Heart left ventricle (tissue), 16 donors: ENCODE measurements at regions not wholly inside any gene's neighbourhood (a gene's known extent, or its start where the extent isn't known, plus 50 kb on each side); places are given as distances from the start of the nearest gene placed in this dataset.

Experiments
- ATAC-seq, 4 donors: fragments of 200-7000 bp; cut with Tn5 transposase; one replicate each; pipeline ENCODE4 v1.9.1; 2020 to 2022; ENCODE audit warnings: moderate library complexity in 4 of 4, mild to moderate bottlenecking in 3 of 4, moderate number of reproducible peaks in 1 of 4
- DNase-seq, 5 donors: peaks; one replicate each; pipeline ENCODE4 v3.0.0-alpha.2; 2020
- H3K27ac ChIP-seq, 12 donors: fragments of 200-600 bp; sonication (generic) in 4 of 12; one replicate each; pipeline versions ENCODE4 v1.5.0 to v1.8.0; 2016 to 2022; ENCODE audit warnings: mild to moderate bottlenecking in 2 of 12
- H3K27me3 ChIP-seq, 9 donors: fragments of 200-600 bp; sonication (generic) in 2 of 9; one replicate each; pipeline versions ENCODE4 v1.5.1 to v1.8.0; 2016 to 2022; ENCODE audit warnings: mild to moderate bottlenecking in 3 of 9
- H3K36me3 ChIP-seq, 9 donors: fragments of 200-600 bp; sonication (generic) in 2 of 9; one replicate each; pipeline versions ENCODE4 v1.5.0 to v1.8.0; 2018 to 2022; ENCODE audit warnings: mild to moderate bottlenecking in 2 of 9
- H3K4me1 ChIP-seq, 12 donors: fragments of 200-600 bp; sonication (generic) in 4 of 12; one replicate each; pipeline versions ENCODE4 v1.5.0 to v1.8.0; 2016 to 2022; ENCODE audit warnings: mild to moderate bottlenecking in 3 of 12
- H3K4me3 ChIP-seq, 12 donors: fragments of 200-600 bp; sonication (generic) in 4 of 12; one replicate each; pipeline versions ENCODE4 v1.5.0 to v1.8.0; 2017 to 2022; ENCODE audit warnings: mild to moderate bottlenecking in 9 of 12, moderate library complexity in 4 of 12
- H3K9me3 ChIP-seq, 12 donors: fragments of 200-600 bp; sonication (generic) in 4 of 12; one replicate each; pipeline versions ENCODE4 v1.5.0 to v1.8.0; 2016 to 2022; ENCODE audit warnings: mild to moderate bottlenecking in 1 of 12
- CTCF ChIP-seq, 12 donors: fragments of 200-600 bp; sonication (generic) in 4 of 12; IDR thresholded peaks; one replicate each; pipeline versions ENCODE4 v1.5.0 to v1.8.0; 2018 to 2022; ENCODE audit warnings: antibody characterized with exemption in 12 of 12, mild to moderate bottlenecking in 5 of 12
- POLR2A ChIP-seq, 2 donors: fragments of 450-650 bp; IDR thresholded peaks; one replicate each; pipeline ENCODE4 v1.6.1; 2017; ENCODE audit warnings: antibody characterized with exemption in 2 of 2, mild to moderate bottlenecking in 2 of 2, moderate library complexity in 2 of 2
- WGBS, 4 donors: extraction: QIAGEN DNeasy Blood & Tissue Kit in 2 of 4; methylation state at CpG; one replicate each; pipeline versions ENCODE4 v1.1.5 to v1.1.7; 2013 to 2018; 5-methylcytosine and 5-hydroxymethylcytosine counted together
- intact Hi-C, 10 donors: fragments of 100-400 bp; cut with DNase I; formaldehyde crosslinking; loops; one replicate each; pipeline versions ENCODE4 v1.11.1 to v1.14.2; 2022
- donor health status: ischemic (EF 13 %, LVEDD 7.1; RV severe dilation, severe dysfunction).
- donor health status: healthy with polysubstance abuse.
- donor health status: DM: no; HTN: yes; CAD: no.
- donor health status: DM: no; HTN: no; CAD: no.
- donor health status: ischemic (EF 25% LVEDD 6.9; RV normal size, moderate dysfunction).
- donor health status: ischemic (EF 25% LVEDD 5.7; RV mildly dilated, moderate dysfunction).
- donor health status: healthy.
- donor health status: DM: yes; HTN: yes; CAD: no.
- donor health status: ischemic (EF 35%, LVEDD 5.7; RV mildly dilated, moderate dysfunction).
- donor health status: nonischemic (EF 11% LVEDD 7.7; RV severe dilation, severe dysfunction).
- donor health status: DM: yes; HTN: yes; CAD: no.
- donor health status: PGD.
- donor health status: ischemic (EF 29% LVEDD 5.4; RV normal size, mild dysfunction).
- donor health status: nonischemic (EF 23%, LVEDD 6.1; RV moderate dilation, normal function).

GRCh38 chr16:85988723-85989313 lies 89.9 kb downstream of the IRF8 start:
- Histone ChIP-seq H3K9me3 (no peaks in the 10 kb centered on the region), H3K4me1 (peaks cover 0 to 30% (median 0%) of the 10 kb centered on the region in 12 donors), H3K36me3 (no peaks in the 10 kb centered on the region), H3K4me3 (no peak overlapping the region), H3K27ac (no peak overlapping the region), H3K27me3 (peaks cover 0 to 69% (median 16%) of the 10 kb centered on the region in 9 donors)
- ATAC-seq: no peak
- no peak for TF ChIP-seq CTCF (IDR thresholded peaks at IDR 0.05)
- TF ChIP-seq POLR2A (IDR thresholded peaks at IDR 0.05): no peak
- DNase-seq: no peak
- 53 to 69% (median 61%) methylated on average over 13 of the region's 13 CpGs for WGBS, 4 donors
- intact Hi-C loops: loop anchor here in 3 of 10 donors (1.0 to 10.0 kb wide), 3 partner anchors 84 to 168 kb away; no protein-coding TSS in a partner anchor

GRCh38 chr16:85989376-85989775 lies 90.4 kb downstream of the IRF8 start:
- 79 to 89% (median 86%) methylated on average over 4 to 5 of the region's 5 CpGs for WGBS, 4 donors
- intact Hi-C loops: loop anchor here in 2 of 10 donors (10.0 kb wide), 2 partner anchors 85 to 165 kb away; no protein-coding TSS in a partner anchor
- no peaks in the 10 kb centered on the region for H3K36me3 ChIP-seq
- ATAC-seq (no peak), DNase-seq (no peak)
- peaks cover 0 to 69% (median 16%) of the 10 kb centered on the region in 9 donors for H3K27me3 ChIP-seq
- no peaks in the 10 kb centered on the region for H3K9me3 ChIP-seq
- TF ChIP-seq CTCF (IDR thresholded peaks at IDR 0.05) (no peak), POLR2A (IDR thresholded peaks at IDR 0.05) (no peak)
- no peak overlapping the region for H3K27ac ChIP-seq
- no peak overlapping the region for H3K4me3 ChIP-seq
- H3K4me1 ChIP-seq: peaks cover 0 to 25% (median 0%) of the 10 kb centered on the region in 12 donors

GRCh38 chr16:85989863-85990643 lies 91.1 kb downstream of the IRF8 start:
- Histone ChIP-seq H3K4me1 (peaks cover 0 to 18% (median 0%) of the 10 kb centered on the region in 12 donors), H3K4me3 (no peak overlapping the region), H3K36me3 (no peaks in the 10 kb centered on the region), H3K9me3 (no peaks in the 10 kb centered on the region), H3K27me3 (peaks cover 0 to 64% (median 16%) of the 10 kb centered on the region in 9 donors), H3K27ac (no peak overlapping the region)
- TF ChIP-seq POLR2A (IDR thresholded peaks at IDR 0.05): no peak
- 77 to 82% (median 80%) methylated on average over 15 of the region's 15 CpGs for WGBS, 4 donors
- intact Hi-C loops: loop anchor here in 3 of 10 donors (2.0 to 10.0 kb wide), 3 partner anchors 85 to 169 kb away; no protein-coding TSS in a partner anchor
- DNase-seq (no peak), ATAC-seq (no peak)

GRCh38 chr16:85990861-85991301 lies 91.9 kb downstream of the IRF8 start:
- intact Hi-C loops: loop anchor here in 1 of 10 donors (2.0 kb wide), 1 partner anchor 170 kb away; no protein-coding TSS in a partner anchor
- Histone ChIP-seq H3K27ac (no peak overlapping the region), H3K4me3 (no peak overlapping the region), H3K36me3 (no peaks in the 10 kb centered on the region), H3K9me3 (no peaks in the 10 kb centered on the region), H3K4me1 (peaks cover 0 to 16% (median 0%) of the 10 kb centered on the region in 12 donors), H3K27me3 (peaks cover 0 to 64% (median 16%) of the 10 kb centered on the region in 9 donors)
- ATAC-seq: no peak
- WGBS, 4 donors: 76 to 83% (median 79%) methylated on average over 12 of the region's 12 CpGs
- TF ChIP-seq POLR2A (IDR thresholded peaks at IDR 0.05) (no peak), CTCF (IDR thresholded peaks at IDR 0.05) (no peak)
- DNase-seq: no peak
